Activated CD4-positive, alpha-beta T cell treated with anti-CD3 and anti-CD28 coated beads, Interleukin-10, Interleukin-2, amounts not matched to agents 100 ng/mL and 50 ng/mL, durations not matched to agents 16 hours and 8 hours (primary cell): ENCODE measurements at regions not wholly inside any gene's neighbourhood (a gene's known extent, or its start where the extent isn't known, plus 50 kb on each side); places are given as distances from the start of the nearest gene placed in this dataset.
"Not testable (repeated sequence)": the region's sequence is repeated elsewhere in the genome, so short reads cannot be mapped to it uniquely, and the experiment has no call there.

Experiments used
- DNase-seq: peaks from one replicate; pipeline ENCODE4 v3.0.0-alpha.2; 2020

GRCh38 chr2:37573451-37574388 is 97.7 kb downstream of the CDC42EP3 start:
- peak; percentile 24 for DNase-seq

- DNase-seq: no peak
Observed at GRCh38 chr2:37575780-37576179, 95.7 kb downstream of the CDC42EP3 start.

- not testable (repeated sequence) for DNase-seq
Observed at GRCh38 chr2:37576194-37576593, 95.2 kb downstream of the CDC42EP3 start.

GRCh38 chr2:37576831-37577230 is 94.6 kb downstream of the CDC42EP3 start:
- DNase-seq: no peak

GRCh38 chr2:37579192-37579713 is 92.2 kb downstream of the CDC42EP3 start:
- DNase-seq: no peak

- not testable (repeated sequence) for DNase-seq
Observed at GRCh38 chr2:37579949-37580348, 91.5 kb downstream of the CDC42EP3 start.

GRCh38 chr2:37581433-37581832 is 90.0 kb downstream of the CDC42EP3 start:
- no peak for DNase-seq

- peak; percentile 43 for DNase-seq
Observed at GRCh38 chr2:37582481-37583220, 88.8 kb downstream of the CDC42EP3 start.

GRCh38 chr2:37583402-37583801 is 88.0 kb downstream of the CDC42EP3 start:
- DNase-seq: no peak

- DNase-seq: no peak
Observed at GRCh38 chr2:37583867-37584266, 87.6 kb downstream of the CDC42EP3 start.

- DNase-seq: peak; percentile 53
Observed at GRCh38 chr2:37585295-37585908, 86.0 kb downstream of the CDC42EP3 start.

GRCh38 chr2:37585982-37586621 is 85.3 kb downstream of the CDC42EP3 start:
- DNase-seq: peak; percentile 94

GRCh38 chr2:37586663-37587317 is 84.7 kb downstream of the CDC42EP3 start:
- DNase-seq: no peak

GRCh38 chr2:37587817-37588216 is 83.6 kb downstream of the CDC42EP3 start:
- peak; percentile 49 for DNase-seq

GRCh38 chr2:37588316-37588777 is 83.1 kb downstream of the CDC42EP3 start:
- DNase-seq: peak; percentile 41

GRCh38 chr2:37589298-37589697 is 82.1 kb downstream of the CDC42EP3 start:
- peak; percentile 79 for DNase-seq

GRCh38 chr2:37590119-37590571 is 81.3 kb downstream of the CDC42EP3 start:
- no peak for DNase-seq
